HG03108 (cell line): ENCODE measurements at regions not wholly inside any gene's neighbourhood (a gene's known extent, or its start where the extent isn't known, plus 50 kb on each side); places are given as distances from the start of the nearest gene placed in this dataset.
"Not testable (repeated sequence)": the region's sequence is repeated elsewhere in the genome, so short reads cannot be mapped to it uniquely, and the experiment has no call there.

ENCODE experiments used
- ATAC-seq: cut with Tn5 transposase; IDR thresholded peaks from one replicate; pipeline ENCODE4 v1.9.1; 2021; ENCODE audit warnings: moderate library complexity; ENCODE audit not compliant: unreplicated experiment

DNA sequence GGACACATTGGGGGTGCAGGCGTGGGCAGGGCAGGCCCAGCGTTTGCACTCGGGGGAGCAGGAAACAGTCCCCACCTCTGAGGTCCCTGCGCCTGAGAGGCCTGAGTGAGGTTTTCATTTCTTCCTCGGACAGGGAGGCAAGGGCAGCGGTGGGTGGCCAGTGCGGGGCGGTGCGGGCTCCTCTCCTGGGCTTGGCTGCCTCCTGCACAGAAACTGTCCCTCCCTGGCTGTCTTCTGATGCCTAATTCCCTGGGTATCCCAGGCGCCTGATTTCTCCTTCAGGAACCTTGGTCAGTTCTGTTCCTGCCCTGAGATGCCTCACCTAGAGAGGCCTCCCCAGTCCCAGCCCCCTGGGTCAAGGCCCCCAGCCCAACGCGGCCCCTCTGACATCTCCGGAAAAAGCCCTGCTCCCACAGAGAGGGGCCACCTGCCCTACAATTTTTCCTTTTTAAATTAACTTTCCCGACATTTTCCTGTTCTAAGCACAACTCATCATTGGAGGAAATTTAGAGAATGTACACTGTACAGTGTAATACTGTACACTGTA, 260.3 kb downstream of the ADGRD1 start:
- ATAC-seq, result no peak

DNA sequence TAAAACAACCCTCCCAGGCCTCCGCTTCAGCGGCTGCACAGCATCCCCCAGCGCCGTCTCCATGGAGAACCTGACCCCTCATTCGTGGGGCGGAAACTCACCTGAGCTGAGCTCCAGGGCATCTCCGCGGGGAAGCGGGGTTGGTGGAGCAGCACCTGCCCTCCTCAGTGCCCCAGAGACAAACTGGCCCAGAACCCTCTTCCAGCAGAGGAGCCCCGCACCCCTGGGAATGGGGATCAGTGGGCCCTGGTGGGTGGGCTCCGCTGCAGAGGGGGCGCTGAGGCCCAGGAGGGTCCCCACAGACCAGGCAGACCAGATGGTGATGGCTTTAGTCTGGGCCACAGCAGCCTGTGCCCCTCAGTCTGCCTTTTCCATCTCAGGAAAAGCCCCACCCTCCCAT, 261.2 kb downstream of the ADGRD1 start:
- ATAC-seq, result not testable (repeated sequence)

DNA sequence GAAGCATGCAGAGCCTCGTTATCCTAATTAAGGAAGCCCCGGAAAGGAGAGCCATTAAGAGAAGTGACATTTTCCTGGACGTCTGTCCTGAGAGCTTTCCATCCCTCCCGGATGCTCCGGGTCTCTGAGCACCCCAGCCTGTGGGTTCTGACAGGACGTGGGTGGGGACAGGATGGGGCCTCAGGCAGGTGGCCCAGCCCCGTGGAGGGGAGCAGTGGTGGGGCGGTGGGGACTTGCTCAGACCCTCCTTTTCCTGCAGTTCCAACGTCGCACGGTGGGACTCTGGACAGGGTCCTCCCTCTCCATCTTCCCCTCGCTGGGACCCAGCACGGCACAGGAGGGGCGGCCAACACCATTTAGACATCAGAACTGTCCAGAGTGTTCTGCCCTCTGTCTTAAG, 262.9 kb downstream of the ADGRD1 start:
- ATAC-seq, result not testable (repeated sequence)

DNA sequence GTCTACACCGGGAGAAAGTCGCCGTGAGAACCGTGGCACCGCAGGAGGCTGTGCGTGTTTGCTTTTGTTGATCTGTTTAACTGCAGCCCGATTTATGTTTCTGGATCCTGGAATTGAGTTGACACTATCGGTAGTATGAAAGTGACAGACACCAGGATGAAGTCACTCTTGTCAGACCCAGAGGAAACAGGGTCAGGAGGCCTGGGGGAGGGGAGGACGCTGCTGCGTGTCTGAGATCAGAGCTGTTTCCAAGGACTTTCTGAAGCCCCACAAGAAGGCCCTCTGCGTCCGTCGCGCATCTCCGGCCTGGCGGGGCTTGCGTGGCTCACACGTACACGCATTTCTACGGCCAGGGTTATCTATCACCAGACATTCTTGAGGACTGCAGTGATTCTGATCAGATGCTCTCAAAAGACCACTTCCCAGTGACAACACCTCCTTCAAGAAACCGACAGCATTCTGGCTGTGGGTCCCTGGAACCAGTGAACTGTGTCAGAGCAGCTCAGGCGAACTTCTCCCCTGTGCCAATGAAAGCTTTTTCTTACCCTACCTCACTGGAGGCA, 263.4 kb downstream of the ADGRD1 start:
- no peak for ATAC-seq

DNA sequence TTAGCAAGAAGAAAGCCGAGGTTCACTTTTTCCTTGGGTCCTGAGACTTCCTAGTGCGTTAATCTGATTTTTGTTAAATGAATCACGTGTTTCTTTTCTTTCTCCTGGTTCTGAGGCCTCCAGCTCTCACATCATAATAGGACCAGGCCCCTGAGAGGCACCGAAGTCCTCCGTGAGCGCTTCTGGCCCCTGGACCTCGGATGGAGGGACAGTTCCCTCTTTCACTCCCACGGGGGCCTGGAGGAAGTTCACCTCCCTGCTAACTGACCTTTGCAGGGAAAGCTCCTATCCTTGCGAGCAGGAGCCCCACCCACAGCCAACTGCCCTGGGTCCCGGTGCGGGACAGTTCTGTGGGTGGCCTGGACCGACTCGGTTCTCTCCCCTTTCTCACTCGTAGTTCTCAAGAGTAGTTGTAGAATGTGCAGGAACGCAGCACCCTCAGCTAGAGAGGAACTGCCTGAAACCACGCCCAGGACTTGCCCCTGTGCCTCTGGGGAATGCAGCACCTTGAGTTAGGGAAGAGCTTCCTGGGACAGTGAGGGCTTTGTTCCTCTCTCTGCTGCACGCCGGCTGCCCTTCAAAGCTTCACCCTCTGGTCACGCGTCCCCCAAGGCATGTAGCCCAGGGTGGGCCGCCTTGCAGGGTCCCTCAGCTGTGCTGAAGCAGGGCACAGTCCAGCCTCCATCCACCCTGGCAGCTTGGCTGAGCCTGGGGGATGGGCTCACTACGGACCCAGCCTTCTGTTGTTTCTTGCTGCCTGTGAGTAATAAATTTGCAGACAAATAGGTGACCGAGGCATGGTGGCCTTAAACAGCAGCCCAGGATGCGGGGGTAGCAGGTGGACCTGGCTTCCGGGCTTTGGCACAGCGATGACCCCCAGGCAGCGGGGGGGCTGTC, 264.6 kb downstream of the ADGRD1 start:
- no peak for ATAC-seq

DNA sequence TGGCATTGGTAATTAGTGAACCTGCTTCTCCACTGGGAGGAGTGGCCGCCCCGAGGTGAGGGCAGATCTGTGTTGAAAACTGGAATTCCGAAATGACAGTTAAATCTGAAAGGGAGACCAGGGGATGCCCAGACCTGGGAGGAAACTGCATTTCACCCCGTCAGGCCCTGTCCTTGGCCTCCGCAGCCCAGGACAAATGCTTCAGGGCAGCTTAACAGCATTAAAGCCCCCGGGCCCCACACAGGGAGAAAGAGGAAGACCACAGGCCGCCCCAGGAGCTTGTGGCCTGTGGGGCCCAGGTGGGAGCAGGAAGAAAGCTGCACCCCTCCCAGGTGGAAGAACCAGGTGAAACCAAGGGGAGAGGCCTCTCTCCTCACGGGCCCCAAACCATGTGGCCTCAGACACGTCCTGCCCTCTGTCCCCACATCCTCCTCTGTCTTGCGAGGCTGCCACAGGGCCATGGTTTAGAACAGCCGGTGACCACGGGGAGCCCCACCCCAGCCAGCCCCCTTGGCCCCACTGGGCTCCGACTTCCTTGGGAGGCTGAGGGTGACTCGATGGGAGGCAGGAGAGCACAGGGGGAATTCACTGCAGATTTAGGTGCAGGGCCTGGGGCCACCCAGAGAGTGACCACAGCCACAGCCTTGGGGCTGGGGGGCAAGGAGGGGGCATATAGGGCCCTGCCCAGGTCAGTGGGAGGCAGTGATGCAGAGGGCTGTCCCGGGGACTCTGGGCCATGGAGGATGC, 265.4 kb downstream of the ADGRD1 start:
- ATAC-seq, result no peak

DNA sequence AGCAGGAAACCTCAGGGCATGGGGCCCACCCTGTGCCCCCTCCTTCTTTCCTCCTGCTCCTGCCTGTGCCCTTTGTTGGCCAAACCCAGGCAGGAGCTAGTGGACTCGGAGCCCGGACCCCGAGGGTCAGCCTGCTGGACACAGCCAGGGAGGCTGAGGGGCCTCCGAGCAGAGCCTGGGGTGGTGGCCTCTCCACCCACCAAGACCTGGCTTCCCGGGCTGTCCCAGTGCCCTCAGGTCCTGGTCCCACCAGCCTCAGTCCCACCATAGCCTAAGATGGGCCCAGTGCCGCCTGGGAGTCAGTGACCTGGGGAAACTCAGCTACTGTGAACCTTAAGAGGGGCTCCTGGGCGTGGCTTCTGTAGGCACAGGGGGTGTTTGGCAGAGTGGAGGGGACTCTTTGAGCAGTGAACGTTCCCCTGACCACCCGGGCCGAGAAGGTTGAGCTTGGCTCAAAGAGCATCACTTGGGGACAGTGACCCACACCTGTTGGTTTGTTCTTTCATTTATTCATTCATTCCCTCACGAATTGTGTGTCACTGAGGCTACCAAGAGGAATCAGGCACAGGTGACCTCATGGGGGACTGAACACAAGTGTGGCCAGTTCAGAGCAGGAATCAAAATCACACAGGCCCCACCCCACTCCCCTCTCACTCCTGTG, 266.1 kb downstream of the ADGRD1 start:
- ATAC-seq, result no peak

DNA sequence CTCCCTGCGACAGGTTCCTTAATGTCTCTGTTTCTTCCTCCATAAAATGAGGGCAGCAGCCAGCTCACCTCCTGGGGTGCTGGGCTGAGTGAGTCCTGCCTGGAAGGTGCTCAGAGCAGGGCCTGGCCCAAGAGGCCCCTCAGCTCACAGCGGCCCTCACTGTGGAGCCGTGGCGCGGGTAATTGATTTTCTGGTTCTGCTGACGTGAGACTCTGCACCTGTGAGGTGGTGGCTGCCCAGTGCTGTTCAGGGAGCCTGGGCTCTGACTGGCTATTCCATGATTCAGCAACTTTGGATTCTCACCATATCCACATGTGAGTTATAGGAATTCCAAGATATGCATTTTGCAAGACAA, 266.6 kb downstream of the ADGRD1 start:
- no peak for ATAC-seq

DNA sequence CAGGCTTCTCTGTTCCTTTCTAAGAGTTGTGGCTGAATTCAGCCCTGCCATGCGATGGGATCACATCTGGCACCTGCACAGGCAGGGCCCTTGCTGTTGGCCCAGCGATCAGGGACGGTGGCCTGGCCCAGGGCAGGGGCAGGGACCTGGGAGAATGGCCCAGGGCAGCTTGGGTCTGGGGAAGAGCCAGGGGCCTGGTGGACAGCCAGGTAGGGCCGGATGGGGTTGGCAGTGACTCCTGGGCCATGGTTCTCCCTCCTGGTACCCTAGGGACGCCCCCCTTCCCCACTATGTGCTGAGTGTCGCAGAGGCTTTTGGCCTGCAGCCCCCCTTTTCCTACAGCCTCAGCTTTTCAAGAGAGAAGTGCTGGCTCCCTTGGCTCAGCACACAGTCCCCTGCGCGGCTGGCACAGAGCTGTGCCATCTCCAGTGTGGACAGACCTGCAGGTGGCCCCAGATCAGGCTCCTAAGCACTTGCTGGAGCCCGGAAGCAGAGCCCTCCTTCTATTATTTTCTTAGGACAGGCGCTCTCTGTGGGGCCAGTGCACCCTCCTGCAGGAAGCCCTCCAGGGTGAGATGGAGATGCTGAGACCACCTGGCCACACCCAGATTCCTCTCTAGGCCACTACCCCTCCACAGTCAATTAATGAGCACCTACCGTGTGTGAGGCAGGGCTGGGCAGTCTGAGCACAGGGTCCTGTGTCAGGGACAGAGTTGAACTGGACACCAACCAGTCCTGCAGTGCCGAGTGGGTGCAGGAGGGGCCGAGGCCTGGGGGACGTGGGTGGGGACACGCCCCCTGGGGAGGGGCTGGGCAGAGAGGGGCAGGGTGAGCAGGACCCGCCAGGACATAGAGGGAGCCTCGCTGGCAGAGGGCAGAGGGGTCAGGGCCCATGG, 267.6 kb downstream of the ADGRD1 start:
- ATAC-seq, result no peak

DNA sequence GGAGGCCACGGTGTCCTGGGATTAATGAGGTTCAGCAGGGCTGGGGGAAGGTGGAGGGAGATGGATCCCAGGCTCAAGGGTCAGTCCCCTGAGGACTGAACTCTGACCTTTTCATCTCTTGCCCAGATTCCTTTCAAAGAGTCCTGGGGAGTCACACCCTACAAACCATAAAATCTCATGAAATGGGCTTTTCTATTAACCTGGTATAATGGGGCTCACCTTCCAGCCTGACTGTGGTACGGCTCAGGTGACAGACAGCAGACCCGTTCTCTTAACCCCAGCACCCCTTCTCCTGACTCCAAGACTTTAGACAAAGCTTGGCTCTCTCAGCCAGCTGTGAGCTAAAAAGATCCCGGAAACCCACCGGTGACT, 268.2 kb downstream of the ADGRD1 start:
- no peak for ATAC-seq

DNA sequence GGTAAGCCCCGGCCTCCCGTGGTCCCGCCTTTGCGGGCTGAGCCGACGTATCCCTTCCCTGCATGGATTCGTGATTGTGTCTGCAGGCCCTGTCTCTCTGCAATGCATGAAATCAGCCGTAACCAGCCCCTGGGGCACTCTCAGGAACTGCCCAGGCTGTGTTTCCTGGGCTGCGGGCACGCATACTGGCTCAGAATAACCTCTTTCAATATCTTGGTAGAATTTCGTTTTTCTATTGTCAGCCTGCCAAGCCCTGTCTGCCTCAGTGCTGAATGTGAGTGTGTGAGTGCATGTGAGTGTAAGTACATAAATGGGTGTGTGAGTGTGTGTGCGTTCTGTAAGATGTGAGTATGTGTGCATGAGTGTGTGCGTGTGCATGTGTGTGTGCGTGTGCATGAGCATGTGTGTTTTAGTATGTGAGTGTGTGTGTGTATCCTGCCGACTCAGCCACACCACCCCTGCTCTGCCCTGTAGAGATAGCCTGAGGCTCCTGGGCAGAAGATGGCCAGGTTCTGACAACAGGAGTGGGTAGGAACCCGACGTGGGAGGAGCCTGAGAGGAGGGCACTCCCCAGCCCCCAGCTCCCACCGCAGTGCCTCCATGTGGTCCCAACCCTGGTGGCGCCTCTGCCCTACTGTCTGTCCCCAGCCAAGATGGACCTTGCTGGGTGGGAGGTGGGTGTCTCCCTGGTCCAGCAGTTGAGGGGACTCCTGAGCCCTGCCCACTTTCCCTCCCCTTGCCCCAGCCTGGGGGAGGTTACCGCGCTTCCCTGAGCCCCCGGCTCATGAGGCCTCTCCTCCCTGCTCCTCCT, 268.8 kb downstream of the ADGRD1 start:
- ATAC-seq, result peak; percentile 66

DNA sequence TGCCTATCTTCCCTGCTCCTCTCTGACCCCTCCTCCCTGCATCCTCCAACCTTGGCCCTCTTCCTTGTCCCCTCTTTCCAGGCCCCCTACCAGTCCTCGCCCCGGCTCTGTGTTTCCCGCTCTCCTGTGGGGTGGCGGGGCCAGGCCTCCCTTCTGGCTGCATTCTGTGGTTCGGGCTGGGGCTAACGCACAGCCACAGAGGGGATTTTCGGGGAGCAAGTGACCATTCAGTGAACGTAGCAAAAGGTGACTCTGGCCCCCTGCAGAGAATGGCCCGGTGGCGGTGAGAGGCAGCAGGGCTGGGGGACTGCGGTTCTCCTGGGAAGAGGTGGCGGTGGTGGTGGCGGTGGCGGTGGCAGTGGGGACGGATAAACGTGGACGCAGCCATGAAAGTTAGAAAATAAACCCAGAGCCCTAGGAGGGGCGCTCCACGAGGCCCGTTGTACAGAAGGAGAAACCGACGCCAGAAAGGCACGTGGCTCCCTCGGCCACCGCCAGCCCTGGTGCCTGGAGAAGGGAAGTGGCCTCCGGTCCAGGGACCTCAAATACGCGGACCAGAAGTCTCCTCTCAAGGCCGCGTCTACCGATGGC, 269.6 kb downstream of the ADGRD1 start:
- ATAC-seq, result no peak

DNA sequence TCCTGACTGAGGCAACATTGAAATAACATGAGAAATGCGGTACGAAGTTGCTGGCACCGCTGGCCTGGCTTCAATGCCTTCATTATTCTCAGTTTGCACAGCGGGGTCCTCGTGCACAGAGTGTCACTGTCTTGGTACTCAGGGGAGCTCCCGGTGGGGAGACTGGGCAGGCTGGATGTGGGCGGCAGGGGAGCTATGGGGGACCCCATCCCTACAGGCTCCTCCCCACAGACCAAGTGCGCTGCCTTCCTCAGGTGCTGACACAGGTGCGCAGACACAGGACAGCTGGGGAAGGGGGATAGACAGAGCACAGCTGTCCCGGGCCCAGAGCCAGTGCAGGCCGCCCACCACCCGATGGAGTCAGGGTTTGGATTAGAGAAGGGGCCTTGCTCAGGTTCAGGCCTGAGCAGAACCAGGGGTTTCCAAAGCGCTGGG, 270.1 kb downstream of the ADGRD1 start:
- ATAC-seq, result no peak

DNA sequence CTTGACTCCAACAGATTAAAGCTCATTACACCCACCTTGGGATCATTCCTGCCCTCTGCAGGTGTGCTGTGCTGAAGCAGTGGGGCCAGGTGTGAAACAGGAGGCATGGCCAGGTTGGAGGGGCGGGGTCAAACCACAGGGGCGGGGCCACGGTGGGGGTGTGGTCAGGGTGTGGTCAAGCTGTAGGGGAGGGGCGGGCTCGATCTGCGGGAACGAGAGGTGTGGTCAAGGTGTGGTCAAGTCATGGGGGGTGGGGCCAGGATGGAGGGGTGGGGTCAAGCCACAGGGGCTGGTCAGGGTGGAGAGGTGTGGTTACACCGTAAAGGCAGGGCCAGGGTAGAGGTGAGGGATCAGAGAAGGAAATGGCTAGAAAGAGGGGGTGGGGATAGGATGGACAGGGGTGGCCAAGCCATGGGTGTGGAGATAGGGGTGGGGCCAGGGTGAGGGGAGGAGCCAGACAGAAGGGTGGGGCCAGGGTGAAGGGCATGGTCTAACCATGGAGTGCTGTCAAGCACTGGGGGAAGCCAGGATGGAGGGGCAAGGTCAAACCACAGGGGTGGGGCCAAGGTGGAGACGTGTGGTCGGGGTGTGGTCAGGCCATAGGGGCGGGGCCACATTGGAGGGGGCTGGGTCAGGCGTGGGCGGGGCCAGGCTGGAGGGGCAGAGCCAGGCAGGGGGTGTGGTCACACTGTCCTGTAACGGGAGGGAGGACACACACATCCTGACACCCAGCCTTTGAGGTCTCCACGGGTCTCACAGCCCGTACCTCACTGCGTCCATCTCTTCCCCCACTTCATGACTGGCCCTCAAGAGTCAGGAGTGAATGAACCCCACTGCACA, 270.7 kb downstream of the ADGRD1 start:
- ATAC-seq, result not testable (repeated sequence)

DNA sequence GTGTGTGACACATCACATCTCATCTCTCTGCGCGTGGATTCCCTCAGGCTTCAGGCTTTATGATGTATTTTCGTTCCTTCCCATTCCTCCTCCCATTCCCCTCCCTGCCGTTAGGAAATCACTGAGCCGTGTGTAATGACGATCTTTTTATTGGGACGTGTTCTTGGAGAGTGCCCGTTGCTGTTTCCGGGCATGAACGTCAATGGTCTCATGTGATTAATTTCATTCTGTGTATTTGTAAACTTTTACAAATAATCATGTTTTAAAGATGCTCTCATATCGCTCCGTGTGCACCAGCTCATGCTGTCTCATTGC, 271.3 kb downstream of the ADGRD1 start:
- not testable (repeated sequence) for ATAC-seq

DNA sequence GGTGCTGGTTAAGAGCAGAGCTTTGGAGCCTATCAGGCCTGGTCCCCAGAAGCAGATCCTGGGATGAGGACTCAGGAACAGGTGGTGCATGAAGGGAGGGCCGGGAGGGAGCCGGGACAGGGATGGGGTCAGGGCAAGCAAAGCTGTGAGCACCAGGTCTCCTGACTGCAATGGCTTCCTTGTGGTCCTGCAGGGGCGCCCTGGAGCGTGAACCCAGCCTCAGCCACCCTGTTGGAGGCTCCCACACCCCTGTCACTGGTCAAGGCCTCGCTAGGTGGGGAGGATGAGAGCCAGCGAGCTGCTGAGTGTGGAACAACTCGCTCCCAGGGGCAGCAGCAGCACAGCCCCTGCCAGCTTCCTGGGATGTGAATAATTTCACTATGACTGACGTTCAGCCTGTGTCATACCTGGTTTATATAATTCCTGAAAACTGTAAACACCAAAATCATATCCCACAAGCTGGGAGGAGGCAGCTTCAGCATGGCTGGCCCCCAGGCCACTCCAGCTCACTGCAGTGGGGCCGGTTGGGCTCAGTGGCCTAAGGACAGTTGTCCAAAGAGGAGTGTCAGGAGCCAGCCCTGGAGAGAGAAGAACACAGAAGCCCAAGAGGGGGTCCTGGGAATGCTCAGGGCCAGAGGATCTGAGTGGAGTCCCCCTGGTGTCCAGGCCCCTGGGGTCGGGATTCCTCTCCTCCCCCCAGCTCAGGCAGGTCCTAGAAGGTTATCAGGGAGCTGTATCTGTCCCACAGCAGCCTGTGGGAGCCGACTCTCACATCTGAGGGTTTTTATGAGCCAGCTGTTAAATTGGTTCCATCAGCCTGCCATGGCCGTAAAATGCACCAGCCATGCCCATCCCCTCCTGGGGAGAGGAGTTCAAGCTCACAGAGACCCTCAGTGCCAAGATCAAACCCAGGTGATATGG, 272.9 kb downstream of the ADGRD1 start:
- no peak for ATAC-seq

DNA sequence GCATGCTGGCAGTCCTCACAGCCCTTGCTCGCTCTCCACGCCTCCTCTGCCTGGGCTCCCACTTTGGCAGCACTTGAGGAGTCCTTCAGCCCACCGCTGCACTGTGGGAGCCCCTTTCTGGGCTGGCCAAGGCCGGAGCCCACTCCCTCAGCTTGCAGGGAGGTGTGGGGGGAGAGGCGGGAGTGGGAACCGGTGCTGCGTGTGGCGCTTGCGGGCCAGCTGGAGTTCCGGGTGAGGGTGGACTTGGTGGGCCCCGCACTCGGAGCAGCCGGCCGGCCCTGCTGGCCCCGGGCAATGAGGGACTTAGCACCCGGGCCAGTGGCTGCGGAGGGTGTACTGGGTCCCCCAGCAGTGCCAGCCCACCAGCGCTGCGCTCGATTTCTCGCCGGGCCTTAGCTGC, 273.9 kb downstream of the ADGRD1 start:
- not testable (repeated sequence) for ATAC-seq
